Astrocyte (in vitro differentiated cells and primary cell): ENCODE measurements at regions not wholly inside any gene's neighbourhood (a gene's known extent, or its start where the extent isn't known, plus 50 kb on each side); places are given as distances from the start of the nearest gene placed in this dataset.

ENCODE experiments used
- EZH2 ChIP-seq: IDR thresholded peaks from 2 replicates; pipeline ENCODE4 v1.6.1; 2012; ENCODE audit warnings: mild to moderate bottlenecking, low read length, inconsistent platforms; ENCODE audit not compliant: insufficient read depth
- TF ChIP-seq, protein P1 (sequence below): IDR thresholded peaks from 2 replicates; pipeline ENCODE4 v1.5.1; 2011; ENCODE audit warnings: low read depth, mild to moderate bottlenecking, inconsistent platforms, low read length, moderate library complexity; ENCODE audit not compliant: insufficient read depth

- TF ChIP-seq EZH2: no peak
- TF ChIP-seq, protein P1, sequence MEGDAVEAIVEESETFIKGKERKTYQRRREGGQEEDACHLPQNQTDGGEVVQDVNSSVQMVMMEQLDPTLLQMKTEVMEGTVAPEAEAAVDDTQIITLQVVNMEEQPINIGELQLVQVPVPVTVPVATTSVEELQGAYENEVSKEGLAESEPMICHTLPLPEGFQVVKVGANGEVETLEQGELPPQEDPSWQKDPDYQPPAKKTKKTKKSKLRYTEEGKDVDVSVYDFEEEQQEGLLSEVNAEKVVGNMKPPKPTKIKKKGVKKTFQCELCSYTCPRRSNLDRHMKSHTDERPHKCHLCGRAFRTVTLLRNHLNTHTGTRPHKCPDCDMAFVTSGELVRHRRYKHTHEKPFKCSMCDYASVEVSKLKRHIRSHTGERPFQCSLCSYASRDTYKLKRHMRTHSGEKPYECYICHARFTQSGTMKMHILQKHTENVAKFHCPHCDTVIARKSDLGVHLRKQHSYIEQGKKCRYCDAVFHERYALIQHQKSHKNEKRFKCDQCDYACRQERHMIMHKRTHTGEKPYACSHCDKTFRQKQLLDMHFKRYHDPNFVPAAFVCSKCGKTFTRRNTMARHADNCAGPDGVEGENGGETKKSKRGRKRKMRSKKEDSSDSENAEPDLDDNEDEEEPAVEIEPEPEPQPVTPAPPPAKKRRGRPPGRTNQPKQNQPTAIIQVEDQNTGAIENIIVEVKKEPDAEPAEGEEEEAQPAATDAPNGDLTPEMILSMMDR: no peak
These were observed 99.6 kb upstream of the ZC3H11B start for GRCh38 chr1:219712506-219712905.
